Activated CD4-positive, alpha-beta T cell treated with anti-CD3 and anti-CD28 coated beads, Interleukin-2, amount 10 ng/mL, durations not matched to agents 7 days and 5 days (primary cell): ENCODE measurements at regions not wholly inside any gene's neighbourhood (a gene's known extent, or its start where the extent isn't known, plus 50 kb on each side); places are given as distances from the start of the nearest gene placed in this dataset.

Source experiments
- CTCF ChIA-PET: fragments of 350-600 bp; sonication (Branson Sonifier 250); formaldehyde crosslinking; loops from one replicate; lab custom pipeline; 2021; ENCODE audit warnings: antibody characterized with exemption; lab: Charles Lee
- POLR2A ChIA-PET: fragments of 350-600 bp; sonication (Branson Sonifier 250); formaldehyde crosslinking; loops from one replicate; lab custom pipeline; 2021; ENCODE audit warnings: antibody characterized with exemption; lab: Charles Lee
- DNase-seq: peaks from one replicate; pipeline ENCODE4 v3.0.0-alpha.2; 2020
- H3K27ac Mint-ChIP-seq: one replicate; pipeline ENCODE4 v1.8.0; 2021; ENCODE audit warnings: mild to moderate bottlenecking, moderate library complexity, mixed read lengths
- H3K27me3 Mint-ChIP-seq: one replicate; pipeline ENCODE4 v1.8.0; 2021; ENCODE audit warnings: mixed read lengths
- H3K36me3 Mint-ChIP-seq: one replicate; pipeline ENCODE4 v1.8.0; 2021; ENCODE audit warnings: low read depth, mixed read lengths
- H3K4me1 Mint-ChIP-seq: one replicate; pipeline ENCODE4 v1.8.0; 2021; ENCODE audit warnings: mixed read lengths
- H3K4me3 Mint-ChIP-seq: one replicate; pipeline ENCODE4 v1.8.0; 2021; ENCODE audit warnings: mild to moderate bottlenecking, moderate library complexity, mixed read lengths
- H3K9me3 Mint-ChIP-seq: one replicate; pipeline ENCODE4 v1.8.0; 2021; ENCODE audit warnings: mixed read lengths

DNA sequence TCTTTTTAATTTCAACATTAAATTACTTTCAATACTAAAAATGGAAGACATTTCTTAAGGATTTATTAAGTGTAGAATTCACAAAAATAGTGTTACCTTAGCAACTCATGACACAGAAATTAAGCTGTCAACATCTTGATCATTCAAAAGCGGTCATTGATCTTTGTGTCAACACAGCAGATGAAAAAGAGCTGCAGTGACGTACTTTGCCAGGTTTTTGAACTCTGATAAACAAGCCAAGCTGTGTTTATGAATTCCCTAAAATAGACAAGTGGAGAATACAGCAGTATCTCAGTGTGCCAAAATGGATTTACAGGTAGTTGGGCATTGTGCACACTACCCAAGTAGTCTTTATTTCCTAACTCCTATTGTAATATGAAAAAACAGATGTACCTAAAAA lies 1141.8 kb upstream of the PCDH7 start:
- H3K36me3 Mint-ChIP-seq = no peaks in the 10 kb centered on the region
- no peak overlapping the region for H3K4me3 Mint-ChIP-seq
- CTCF ChIA-PET = no interaction called here
- DNase-seq = no peak
- H3K4me1 Mint-ChIP-seq = no peaks in the 10 kb centered on the region
- POLR2A ChIA-PET = no interaction called here
- no peaks in the 10 kb centered on the region for H3K27me3 Mint-ChIP-seq
- H3K9me3 Mint-ChIP-seq = peaks cover 2% of the 10 kb centered on the region
- no peak overlapping the region for H3K27ac Mint-ChIP-seq

DNA sequence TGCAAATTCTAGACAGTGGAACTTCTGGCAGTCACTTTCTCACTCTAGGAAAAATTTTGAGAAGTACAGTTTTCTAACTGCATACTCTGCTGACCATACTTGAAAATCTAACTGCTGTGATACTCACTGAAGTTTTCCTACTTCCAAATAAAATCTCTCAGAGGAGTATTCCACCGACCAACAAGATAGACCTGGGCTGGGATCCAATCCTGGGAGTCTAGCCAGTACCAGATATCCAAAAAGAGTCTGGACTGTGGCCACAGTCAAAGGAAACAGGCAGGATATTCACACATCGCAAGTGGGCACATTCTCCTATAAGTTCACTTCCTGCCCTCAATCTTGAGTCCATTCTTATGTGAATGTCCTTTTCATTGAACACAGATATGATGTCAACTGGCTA lies 1138.7 kb upstream of the PCDH7 start:
- CTCF ChIA-PET = no interaction called here

DNA sequence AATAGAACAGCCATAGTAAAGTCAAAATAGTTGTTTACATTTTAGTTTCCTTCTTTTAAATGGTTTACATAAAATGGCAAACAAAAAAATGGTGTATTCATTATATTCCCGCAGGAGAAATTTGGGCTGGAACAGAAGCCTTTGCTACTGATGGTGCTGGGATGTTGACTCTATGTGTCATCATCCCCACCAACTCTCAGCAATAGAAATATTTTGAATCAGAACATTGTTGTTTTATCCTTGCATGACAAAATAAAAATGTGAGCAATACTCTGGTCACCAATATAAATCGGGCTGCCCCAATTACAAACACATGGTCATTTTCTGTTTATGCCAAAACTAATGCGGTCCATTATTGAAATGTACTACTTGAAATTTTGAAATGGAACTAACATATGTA lies 1131.6 kb upstream of the PCDH7 start:
- H3K4me3 Mint-ChIP-seq = no peak overlapping the region
- H3K36me3 Mint-ChIP-seq = no peaks in the 10 kb centered on the region
- POLR2A ChIA-PET = no interaction called here
- H3K27ac Mint-ChIP-seq = no peak overlapping the region
- no peaks in the 10 kb centered on the region for H3K27me3 Mint-ChIP-seq
- H3K4me1 Mint-ChIP-seq = no peaks in the 10 kb centered on the region
- DNase-seq = no peak
- CTCF ChIA-PET = no interaction called here
- peaks cover 9% of the 10 kb centered on the region for H3K9me3 Mint-ChIP-seq

More for the DNA sequence above, 1138.7 kb upstream of the PCDH7 start:
- DNase-seq = no peak
- H3K27me3 Mint-ChIP-seq = no peaks in the 10 kb centered on the region
- no peak overlapping the region for H3K4me3 Mint-ChIP-seq
- POLR2A ChIA-PET = no interaction called here
- no peaks in the 10 kb centered on the region for H3K36me3 Mint-ChIP-seq
- H3K4me1 Mint-ChIP-seq = no peaks in the 10 kb centered on the region
- no peak overlapping the region for H3K27ac Mint-ChIP-seq
- peaks cover 2% of the 10 kb centered on the region for H3K9me3 Mint-ChIP-seq

DNA sequence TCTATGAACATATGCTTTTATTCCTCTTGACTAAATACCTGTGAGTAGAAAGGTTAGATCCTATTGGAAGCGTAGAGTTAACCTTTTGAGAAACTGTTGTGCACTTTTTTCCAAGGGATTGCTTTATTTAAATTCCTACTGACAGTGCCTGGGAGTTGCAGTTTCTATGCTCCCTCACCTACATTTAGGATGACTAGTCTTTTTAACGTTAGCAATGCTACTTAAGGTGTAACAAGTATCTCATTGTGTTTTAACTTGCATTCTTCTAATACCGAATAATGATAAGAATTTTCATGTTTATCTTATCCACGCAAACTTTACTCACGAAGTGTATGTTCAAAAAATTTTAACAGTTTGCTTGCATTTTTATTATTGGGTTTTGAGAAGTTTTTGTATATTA lies 1123.9 kb upstream of the PCDH7 start:
- Mint-ChIP-seq H3K27me3 (no peaks in the 10 kb centered on the region), H3K9me3 (peaks cover 13% of the 10 kb centered on the region), H3K4me1 (no peaks in the 10 kb centered on the region), H3K4me3 (no peak overlapping the region), H3K27ac (no peak overlapping the region), H3K36me3 (no peaks in the 10 kb centered on the region)
- DNase-seq = no peak
- ChIA-PET CTCF (no interaction called here), POLR2A (no interaction called here)

DNA sequence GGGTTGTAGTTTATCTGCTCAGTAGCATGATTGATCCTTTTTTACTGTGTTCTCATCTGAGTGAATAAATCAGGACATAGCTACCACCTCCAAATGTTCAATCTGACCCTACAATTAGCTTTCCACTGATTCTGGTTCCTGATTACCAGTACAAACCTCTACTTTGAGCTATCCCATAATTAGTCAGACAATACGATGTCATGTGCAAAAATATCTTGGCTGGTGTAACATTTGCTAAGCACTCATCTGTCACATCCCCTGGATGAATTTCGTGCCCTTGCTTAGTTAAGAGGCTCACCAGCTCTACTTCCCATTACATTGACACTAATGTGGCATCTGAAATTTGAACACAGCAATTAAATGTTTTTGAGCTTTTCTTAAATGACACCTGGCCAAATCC lies 1101.0 kb upstream of the PCDH7 start:
- ChIA-PET CTCF (no interaction called here), POLR2A (no interaction called here)
- no peaks in the 10 kb centered on the region for H3K4me1 Mint-ChIP-seq
- no peaks in the 10 kb centered on the region for H3K36me3 Mint-ChIP-seq
- no peak overlapping the region for H3K27ac Mint-ChIP-seq
- no peak for DNase-seq
- H3K4me3 Mint-ChIP-seq = no peak overlapping the region
- no peaks in the 10 kb centered on the region for H3K27me3 Mint-ChIP-seq
- H3K9me3 Mint-ChIP-seq = peaks cover 3% of the 10 kb centered on the region

DNA sequence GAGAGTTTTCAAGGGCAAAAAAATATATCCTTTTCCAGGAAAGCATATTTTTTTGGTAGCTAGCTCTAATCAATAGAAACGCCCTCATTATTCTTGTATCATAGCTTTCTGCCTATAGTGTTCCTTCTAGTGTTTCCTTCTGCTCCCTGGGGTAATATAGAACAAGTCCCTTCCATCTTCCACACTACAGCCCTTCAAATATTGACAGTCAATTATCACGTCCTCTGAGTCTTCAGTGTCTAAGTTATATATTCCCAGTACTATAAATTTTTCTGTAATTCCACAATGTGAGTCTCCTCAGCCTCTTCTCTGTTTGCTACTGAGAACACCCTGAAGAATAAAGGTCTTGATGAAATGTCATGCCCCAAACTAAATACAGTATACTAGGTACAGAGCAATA lies 1088.0 kb upstream of the PCDH7 start:
- POLR2A ChIA-PET = no interaction called here
- Mint-ChIP-seq H3K27me3 (no peaks in the 10 kb centered on the region), H3K27ac (no peak overlapping the region), H3K4me3 (no peak overlapping the region), H3K9me3 (peaks cover 7% of the 10 kb centered on the region), H3K4me1 (no peaks in the 10 kb centered on the region), H3K36me3 (no peaks in the 10 kb centered on the region)
- CTCF ChIA-PET = no interaction called here
- no peak for DNase-seq

DNA sequence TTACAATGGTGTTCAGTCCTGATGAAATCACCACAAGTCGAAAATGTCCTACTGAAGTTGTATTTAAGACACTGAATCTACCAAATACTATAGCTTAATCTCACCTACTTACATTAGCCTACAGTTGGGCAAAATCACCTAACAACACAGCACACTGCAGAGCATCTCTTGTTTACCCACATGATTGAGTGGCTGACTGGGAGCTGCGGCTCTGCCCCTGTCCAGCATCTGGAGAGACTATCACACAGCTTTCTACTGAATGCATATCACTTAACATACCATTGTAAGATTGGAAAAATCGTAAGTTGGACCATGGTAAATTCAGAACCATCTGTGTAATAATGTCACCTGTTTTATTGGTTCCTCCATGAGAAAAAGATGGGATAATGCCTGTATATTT lies 1083.2 kb upstream of the PCDH7 start:
- Mint-ChIP-seq H3K36me3 (no peaks in the 10 kb centered on the region), H3K9me3 (peaks cover 3% of the 10 kb centered on the region), H3K27me3 (no peaks in the 10 kb centered on the region), H3K27ac (no peak overlapping the region), H3K4me3 (no peak overlapping the region), H3K4me1 (no peaks in the 10 kb centered on the region)
- POLR2A ChIA-PET = no interaction called here
- CTCF ChIA-PET = no interaction called here
- DNase-seq = no peak

DNA sequence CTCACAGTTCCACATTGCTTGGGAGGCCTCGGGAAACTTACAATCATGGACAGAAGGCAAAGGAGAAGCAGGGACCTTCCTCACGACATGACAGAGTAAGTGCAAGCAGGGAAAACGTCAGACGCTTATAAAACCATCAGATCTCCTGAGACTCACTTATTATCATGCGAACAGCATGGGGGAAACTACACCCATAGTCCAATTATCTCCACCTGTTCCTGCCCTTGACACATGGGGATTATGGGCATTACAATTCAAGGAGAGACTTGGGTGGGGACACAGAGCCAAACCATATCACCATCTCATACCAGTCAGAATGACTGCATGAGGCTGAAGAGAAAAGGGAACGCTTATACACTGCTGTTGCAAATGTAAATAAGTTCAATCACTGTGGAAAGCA lies 1066.9 kb upstream of the PCDH7 start:
- CTCF ChIA-PET = no interaction called here
- H3K27ac Mint-ChIP-seq = no peak overlapping the region
- H3K4me1 Mint-ChIP-seq = no peaks in the 10 kb centered on the region
- H3K36me3 Mint-ChIP-seq = no peaks in the 10 kb centered on the region
- DNase-seq = no peak
- no peaks in the 10 kb centered on the region for H3K27me3 Mint-ChIP-seq
- H3K9me3 Mint-ChIP-seq = peaks cover 2% of the 10 kb centered on the region
- POLR2A ChIA-PET = no interaction called here
- no peak overlapping the region for H3K4me3 Mint-ChIP-seq

DNA sequence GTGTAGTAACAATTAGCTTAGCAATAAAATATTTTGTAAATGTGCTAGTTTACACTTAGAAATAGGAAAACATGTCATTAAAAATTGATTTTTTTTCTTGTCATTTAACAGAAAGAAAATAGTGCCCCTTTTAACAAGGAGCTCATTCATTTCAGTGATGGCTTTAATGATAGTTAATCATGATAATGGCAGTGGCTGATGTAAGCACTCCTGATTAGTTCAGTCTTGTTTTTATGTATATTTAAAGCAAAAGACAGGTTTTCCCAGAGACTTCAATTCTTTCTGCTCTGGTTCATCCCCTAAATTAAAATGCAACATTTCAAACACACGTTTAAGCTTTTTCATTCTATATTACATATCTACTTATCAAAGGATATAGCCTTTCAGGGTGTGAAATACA lies 1039.5 kb upstream of the PCDH7 start:
- Mint-ChIP-seq H3K4me1 (no peaks in the 10 kb centered on the region), H3K27ac (no peak overlapping the region), H3K4me3 (no peak overlapping the region), H3K27me3 (no peaks in the 10 kb centered on the region), H3K9me3 (peaks cover 7% of the 10 kb centered on the region), H3K36me3 (no peaks in the 10 kb centered on the region)
- CTCF ChIA-PET = no interaction called here
- POLR2A ChIA-PET = no interaction called here
- no peak for DNase-seq

DNA sequence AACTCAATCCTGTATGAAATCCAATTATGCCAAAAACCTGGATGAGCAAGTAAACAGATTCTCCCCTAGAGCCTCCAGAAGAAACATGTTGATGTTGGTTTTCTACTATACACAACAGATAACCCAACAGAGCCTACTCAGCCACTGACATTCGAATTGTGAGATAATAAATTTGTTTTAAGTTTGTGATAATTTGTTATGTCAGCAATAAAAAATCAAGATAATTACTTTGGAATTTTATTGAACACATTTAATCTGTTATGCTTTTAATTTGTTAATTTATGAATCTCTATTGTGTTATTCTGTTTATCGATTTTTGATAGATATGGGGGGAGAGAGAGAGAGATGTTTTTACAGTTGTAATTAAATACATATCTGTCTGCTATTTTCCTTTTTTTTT lies 1016.1 kb upstream of the PCDH7 start:
- no peaks in the 10 kb centered on the region for H3K27me3 Mint-ChIP-seq
- H3K4me1 Mint-ChIP-seq = no peaks in the 10 kb centered on the region
- no peak overlapping the region for H3K27ac Mint-ChIP-seq
- H3K9me3 Mint-ChIP-seq = peaks cover 13% of the 10 kb centered on the region
- H3K4me3 Mint-ChIP-seq = no peak overlapping the region
- CTCF ChIA-PET = no interaction called here
- H3K36me3 Mint-ChIP-seq = no peaks in the 10 kb centered on the region
- POLR2A ChIA-PET = no interaction called here
- DNase-seq = no peak

DNA sequence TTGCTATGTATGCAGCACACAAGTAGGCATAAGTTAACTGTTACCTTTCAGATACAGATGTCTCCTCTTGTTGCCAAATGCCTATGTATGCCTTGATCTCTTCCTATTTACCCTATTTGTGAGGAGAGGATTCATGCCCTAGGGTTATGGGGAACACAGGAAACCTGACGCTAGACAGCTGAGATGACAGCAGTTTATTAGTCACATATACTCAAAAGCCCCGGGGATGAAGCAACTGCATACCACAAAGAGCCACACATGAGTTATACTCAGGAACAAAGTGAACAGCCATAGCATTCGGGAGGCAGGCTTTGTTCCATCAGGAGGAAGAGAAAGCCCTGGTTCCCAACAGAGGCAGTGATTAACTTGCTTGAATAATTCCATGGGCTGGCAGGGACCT lies 1011.7 kb upstream of the PCDH7 start:
- ChIA-PET POLR2A (no interaction called here), CTCF (interaction anchor here (0.6 kb wide), 1 partner anchor 378 kb away, joined by 3 read pairs; no protein-coding TSS in a partner anchor)
- no peaks in the 10 kb centered on the region for H3K27me3 Mint-ChIP-seq
- no peak overlapping the region for H3K4me3 Mint-ChIP-seq
- no peak overlapping the region for H3K27ac Mint-ChIP-seq
- H3K36me3 Mint-ChIP-seq = no peaks in the 10 kb centered on the region
- H3K4me1 Mint-ChIP-seq = no peaks in the 10 kb centered on the region
- peaks cover 6% of the 10 kb centered on the region for H3K9me3 Mint-ChIP-seq
- DNase-seq = no peak

DNA sequence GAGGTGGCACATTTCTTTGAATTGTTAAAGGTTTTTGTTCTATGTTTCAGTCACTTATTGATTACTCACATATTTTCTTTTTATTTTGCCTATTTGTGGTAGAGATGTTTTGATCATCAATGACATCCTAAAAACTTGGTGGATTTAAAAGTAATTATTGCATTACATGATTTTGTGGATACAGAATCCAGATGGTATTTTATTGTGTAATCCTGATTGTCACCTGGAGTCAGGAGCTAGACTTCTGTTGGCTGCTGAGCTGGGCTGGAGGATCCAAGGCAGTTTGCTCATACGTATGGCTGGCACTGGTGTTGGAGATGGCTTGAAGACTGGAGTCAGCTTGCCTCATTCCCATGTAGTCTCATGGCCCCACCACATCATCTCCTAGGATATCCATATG lies 1009.6 kb upstream of the PCDH7 start:
- ChIA-PET CTCF (no interaction called here), POLR2A (no interaction called here)
- Mint-ChIP-seq H3K36me3 (no peaks in the 10 kb centered on the region), H3K9me3 (peaks cover 6% of the 10 kb centered on the region), H3K4me1 (no peaks in the 10 kb centered on the region), H3K27ac (no peak overlapping the region), H3K4me3 (no peak overlapping the region), H3K27me3 (no peaks in the 10 kb centered on the region)
- DNase-seq = no peak

DNA sequence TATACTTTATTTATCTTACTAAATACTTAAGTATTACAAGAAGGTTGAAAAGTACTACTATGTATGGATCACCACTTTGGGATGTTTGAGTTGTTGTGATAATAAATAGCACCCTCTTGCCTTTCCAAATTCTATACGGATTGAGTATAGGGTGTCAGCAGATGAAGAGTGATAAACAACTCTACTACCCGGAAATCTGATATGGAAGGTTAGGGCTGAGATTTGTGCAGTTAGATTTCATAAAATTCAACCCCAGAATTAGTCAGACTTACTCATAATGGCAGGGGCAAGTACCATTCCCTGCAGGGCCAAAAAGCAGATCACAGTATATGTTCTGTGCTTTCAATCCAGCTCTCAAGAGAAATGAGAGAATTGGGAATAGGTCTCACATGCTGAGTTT lies 1008.9 kb upstream of the PCDH7 start:
- H3K4me3 Mint-ChIP-seq = no peak overlapping the region
- no peak overlapping the region for H3K27ac Mint-ChIP-seq
- no peaks in the 10 kb centered on the region for H3K27me3 Mint-ChIP-seq
- no peak for DNase-seq
- no peaks in the 10 kb centered on the region for H3K36me3 Mint-ChIP-seq
- H3K4me1 Mint-ChIP-seq = no peaks in the 10 kb centered on the region
- H3K9me3 Mint-ChIP-seq = peaks cover 6% of the 10 kb centered on the region
- CTCF ChIA-PET = no interaction called here
- POLR2A ChIA-PET = no interaction called here

DNA sequence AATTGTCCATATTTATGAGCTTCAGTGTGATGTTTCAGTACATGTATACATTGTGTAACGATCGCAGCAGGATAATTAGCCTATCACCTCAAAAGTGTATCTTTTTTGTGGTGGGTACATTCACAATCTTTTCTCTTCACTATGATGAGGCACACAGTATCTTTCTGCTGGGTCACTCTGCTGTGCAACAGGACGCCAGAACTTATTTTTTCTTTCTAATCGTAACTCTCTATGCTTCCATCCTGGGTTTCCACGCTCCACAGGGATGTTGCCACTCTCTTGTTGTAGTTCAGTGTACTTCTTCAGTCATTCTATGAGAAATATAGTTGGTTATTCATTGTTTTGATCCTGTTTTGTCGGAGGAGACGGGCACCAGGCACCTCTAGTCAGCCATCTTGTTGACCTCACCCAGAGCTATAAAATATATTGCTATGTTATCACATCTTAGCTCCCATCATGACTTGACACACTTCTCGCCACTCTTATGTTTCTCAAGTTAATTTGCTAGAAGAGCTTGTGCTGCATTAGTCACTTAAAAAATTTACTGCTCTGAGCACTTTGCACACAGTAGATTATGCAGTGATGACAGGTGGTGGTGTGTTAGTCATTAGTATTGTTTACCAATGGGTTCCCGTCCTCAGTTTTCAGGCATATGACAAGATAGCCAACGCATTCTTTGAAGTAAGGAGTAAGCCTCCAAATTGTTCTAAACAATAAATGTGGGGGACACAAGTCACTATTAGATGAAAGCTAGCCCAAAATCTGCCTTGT lies 1002.7 kb upstream of the PCDH7 start:
- DNase-seq = no peak
- Mint-ChIP-seq H3K9me3 (peaks cover 2% of the 10 kb centered on the region), H3K27me3 (no peaks in the 10 kb centered on the region), H3K36me3 (no peaks in the 10 kb centered on the region), H3K4me1 (no peaks in the 10 kb centered on the region), H3K4me3 (no peak overlapping the region), H3K27ac (no peak overlapping the region)
- ChIA-PET POLR2A (no interaction called here), CTCF (no interaction called here)
